Neural crest cell (in vitro differentiated cells): ENCODE measurements at regions not wholly inside any gene's neighbourhood (a gene's known extent, or its start where the extent isn't known, plus 50 kb on each side); places are given as distances from the start of the nearest gene placed in this dataset.

Source experiments
- DNase-seq: peaks from one replicate; pipeline ENCODE4 v3.0.0; 2021; ENCODE audit warnings: low read depth, mixed read lengths, low spot score
- H3K27ac Mint-ChIP-seq: one replicate; pipeline ENCODE4 v1.8.0; 2021; ENCODE audit warnings: mild to moderate bottlenecking, mixed read lengths; ENCODE audit not compliant: unreplicated experiment
- H3K27me3 Mint-ChIP-seq: 2 replicates; pipeline ENCODE4 v1.8.0; 2021; ENCODE audit warnings: low read depth, mild to moderate bottlenecking, mixed read lengths
- H3K36me3 Mint-ChIP-seq: 2 replicates; pipeline ENCODE4 v1.8.0; 2021; ENCODE audit warnings: low read depth, mild to moderate bottlenecking, mixed read lengths
- H3K4me1 Mint-ChIP-seq: 2 replicates; pipeline ENCODE4 v1.8.0; 2021; ENCODE audit warnings: mixed read lengths
- H3K4me3 Mint-ChIP-seq: one replicate; pipeline ENCODE4 v1.8.0; 2021; ENCODE audit warnings: mild to moderate bottlenecking, mixed read lengths
- H3K9me3 Mint-ChIP-seq: 2 replicates; pipeline ENCODE4 v1.8.0; 2021; ENCODE audit warnings: mixed read lengths
- CTCF ChIP-seq: fragments of 200-600 bp; sonication (generic); conservative IDR thresholded peaks from 2 replicates; pipeline ENCODE4 v1.5.0; 2021; ENCODE audit warnings: antibody characterized with exemption, mild to moderate bottlenecking

DNA sequence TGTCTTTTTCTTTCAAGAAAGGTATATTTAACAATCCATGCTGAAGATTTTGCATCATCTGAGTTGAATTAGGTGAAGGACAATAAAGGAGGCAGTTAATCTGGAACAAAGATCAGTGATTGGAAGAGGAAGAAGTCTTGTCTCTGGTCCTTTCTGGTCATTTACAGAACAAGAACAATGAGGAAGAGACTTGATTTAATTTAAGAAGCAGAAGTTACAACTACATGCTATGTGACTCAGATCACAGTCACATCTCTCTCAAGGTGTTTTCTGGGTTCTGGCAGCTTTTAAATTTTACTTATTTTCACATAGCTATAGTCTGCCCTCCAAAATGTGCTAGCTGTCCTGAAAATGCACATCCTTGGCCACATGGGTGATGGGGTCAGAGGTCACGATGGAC lies 53.5 kb upstream of the DEK start:
- no peak for TF ChIP-seq CTCF
- no peak for DNase-seq
- H3K27me3 Mint-ChIP-seq, result no peaks in the 10 kb centered on the region
- no peaks in the 10 kb centered on the region for H3K36me3 Mint-ChIP-seq
- H3K9me3 Mint-ChIP-seq, result no peaks in the 10 kb centered on the region
- H3K27ac Mint-ChIP-seq, result no peak overlapping the region
- no peak overlapping the region for H3K4me3 Mint-ChIP-seq
- H3K4me1 Mint-ChIP-seq, result no peaks in the 10 kb centered on the region

DNA sequence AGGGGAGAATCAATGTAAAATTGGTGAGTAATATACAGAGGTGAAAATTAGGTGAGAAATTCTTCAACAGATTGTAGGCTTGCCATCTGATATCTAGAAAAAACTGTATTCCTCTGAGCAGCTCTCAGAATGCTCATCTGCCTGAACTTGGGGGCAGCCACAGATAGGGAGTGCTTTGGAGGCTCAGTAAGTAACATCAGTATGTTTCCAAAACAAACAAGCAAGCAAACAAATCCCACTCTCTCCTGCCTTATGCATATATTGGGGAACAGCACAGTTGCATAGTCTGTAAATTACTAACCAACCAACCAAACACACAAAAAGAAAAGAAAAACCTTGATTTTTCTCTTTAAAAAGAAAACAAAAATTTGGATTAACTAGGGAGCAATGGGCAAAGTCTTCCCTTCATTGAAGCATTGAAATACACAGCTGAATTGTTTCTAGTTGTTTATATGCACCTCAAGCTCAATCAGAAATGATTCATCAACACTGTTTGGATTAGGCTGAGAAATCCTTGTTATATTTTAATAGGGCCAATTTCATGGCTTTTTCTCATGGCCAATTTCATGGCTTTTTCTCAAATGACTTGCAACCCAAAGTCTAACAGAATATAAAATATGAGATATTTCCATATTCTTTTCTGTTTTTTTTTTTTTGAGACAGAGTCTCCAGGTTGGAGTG lies 50.1 kb upstream of the DEK start:
- no peaks in the 10 kb centered on the region for H3K27me3 Mint-ChIP-seq
- H3K4me3 Mint-ChIP-seq, result no peak overlapping the region
- no peaks in the 10 kb centered on the region for H3K36me3 Mint-ChIP-seq
- peaks cover 8% of the 10 kb centered on the region for H3K4me1 Mint-ChIP-seq
- peaks cover 1% of the 10 kb centered on the region for H3K9me3 Mint-ChIP-seq
- DNase-seq, result no peak
- no peak for TF ChIP-seq CTCF
- no peak overlapping the region for H3K27ac Mint-ChIP-seq
